Heart left ventricle (tissue), 16 donors: ENCODE measurements at regions not wholly inside any gene's neighbourhood (a gene's known extent, or its start where the extent isn't known, plus 50 kb on each side); places are given as distances from the start of the nearest gene placed in this dataset.

ENCODE experiments used
- ATAC-seq, 4 donors: fragments of 200-7000 bp; cut with Tn5 transposase; one replicate each; pipeline ENCODE4 v1.9.1; 2020 to 2022; ENCODE audit warnings: moderate library complexity in 4 of 4, mild to moderate bottlenecking in 3 of 4, moderate number of reproducible peaks in 1 of 4
- DNase-seq, 5 donors: peaks; one replicate each; pipeline ENCODE4 v3.0.0-alpha.2; 2020
- H3K27ac ChIP-seq, 12 donors: fragments of 200-600 bp; sonication (generic) in 4 of 12; one replicate each; pipeline versions ENCODE4 v1.5.0 to v1.8.0; 2016 to 2022; ENCODE audit warnings: mild to moderate bottlenecking in 2 of 12
- H3K27me3 ChIP-seq, 9 donors: fragments of 200-600 bp; sonication (generic) in 2 of 9; one replicate each; pipeline versions ENCODE4 v1.5.1 to v1.8.0; 2016 to 2022; ENCODE audit warnings: mild to moderate bottlenecking in 3 of 9
- H3K36me3 ChIP-seq, 9 donors: fragments of 200-600 bp; sonication (generic) in 2 of 9; one replicate each; pipeline versions ENCODE4 v1.5.0 to v1.8.0; 2018 to 2022; ENCODE audit warnings: mild to moderate bottlenecking in 2 of 9
- H3K4me1 ChIP-seq, 12 donors: fragments of 200-600 bp; sonication (generic) in 4 of 12; one replicate each; pipeline versions ENCODE4 v1.5.0 to v1.8.0; 2016 to 2022; ENCODE audit warnings: mild to moderate bottlenecking in 3 of 12
- H3K4me3 ChIP-seq, 12 donors: fragments of 200-600 bp; sonication (generic) in 4 of 12; one replicate each; pipeline versions ENCODE4 v1.5.0 to v1.8.0; 2017 to 2022; ENCODE audit warnings: mild to moderate bottlenecking in 9 of 12, moderate library complexity in 4 of 12
- H3K9me3 ChIP-seq, 12 donors: fragments of 200-600 bp; sonication (generic) in 4 of 12; one replicate each; pipeline versions ENCODE4 v1.5.0 to v1.8.0; 2016 to 2022; ENCODE audit warnings: mild to moderate bottlenecking in 1 of 12
- CTCF ChIP-seq, 12 donors: fragments of 200-600 bp; sonication (generic) in 4 of 12; IDR thresholded peaks; one replicate each; pipeline versions ENCODE4 v1.5.0 to v1.8.0; 2018 to 2022; ENCODE audit warnings: antibody characterized with exemption in 12 of 12, mild to moderate bottlenecking in 5 of 12
- POLR2A ChIP-seq, 2 donors: fragments of 450-650 bp; IDR thresholded peaks; one replicate each; pipeline ENCODE4 v1.6.1; 2017; ENCODE audit warnings: antibody characterized with exemption in 2 of 2, mild to moderate bottlenecking in 2 of 2, moderate library complexity in 2 of 2
- WGBS, 4 donors: extraction: QIAGEN DNeasy Blood & Tissue Kit in 2 of 4; methylation state at CpG; one replicate each; pipeline versions ENCODE4 v1.1.5 to v1.1.7; 2013 to 2018; 5-methylcytosine and 5-hydroxymethylcytosine counted together
- intact Hi-C, 10 donors: fragments of 100-400 bp; cut with DNase I; formaldehyde crosslinking; loops; one replicate each; pipeline versions ENCODE4 v1.11.1 to v1.14.2; 2022
- donor health status: ischemic (EF 13 %, LVEDD 7.1; RV severe dilation, severe dysfunction).
- donor health status: healthy with polysubstance abuse.
- donor health status: DM: no; HTN: yes; CAD: no.
- donor health status: DM: no; HTN: no; CAD: no.
- donor health status: ischemic (EF 25% LVEDD 6.9; RV normal size, moderate dysfunction).
- donor health status: ischemic (EF 25% LVEDD 5.7; RV mildly dilated, moderate dysfunction).
- donor health status: healthy.
- donor health status: DM: yes; HTN: yes; CAD: no.
- donor health status: ischemic (EF 35%, LVEDD 5.7; RV mildly dilated, moderate dysfunction).
- donor health status: nonischemic (EF 11% LVEDD 7.7; RV severe dilation, severe dysfunction).
- donor health status: DM: yes; HTN: yes; CAD: no.
- donor health status: PGD.
- donor health status: ischemic (EF 29% LVEDD 5.4; RV normal size, mild dysfunction).
- donor health status: nonischemic (EF 23%, LVEDD 6.1; RV moderate dilation, normal function).

- DNase-seq = no peak
Measured at GRCh38 chrX:25158635-25159034, 142.9 kb upstream of the ARX start.

GRCh38 chrX:25156832-25157231, 141.1 kb upstream of the ARX start:
- DNase-seq (no peak), ATAC-seq (no peak)
- intact Hi-C loops = no loop called here
- Histone ChIP-seq H3K4me1 (no peaks in the 10 kb centered on the region), H3K27me3 (peaks cover 0 to 25% (median 0%) of the 10 kb centered on the region in 9 donors), H3K9me3 (no peaks in the 10 kb centered on the region), H3K27ac (no peak overlapping the region), H3K4me3 (no peak overlapping the region), H3K36me3 (no peaks in the 10 kb centered on the region)
- WGBS, 4 donors = 66 to 86% (median 71%) methylated on average over 3 of the region's 3 CpGs
- TF ChIP-seq POLR2A (IDR thresholded peaks at IDR 0.05) (no peak), CTCF (IDR thresholded peaks at IDR 0.05) (no peak)

More at GRCh38 chrX:25158635-25159034, 142.9 kb upstream of the ARX start:
- TF ChIP-seq CTCF (IDR thresholded peaks at IDR 0.05) (no peak), POLR2A (IDR thresholded peaks at IDR 0.05) (no peak)
- no peaks in the 10 kb centered on the region for H3K4me1 ChIP-seq
- 49 to 78% (median 61%) methylated on average over 2 of the region's 2 CpGs for WGBS, 4 donors
- H3K36me3 ChIP-seq = no peaks in the 10 kb centered on the region
- no peak overlapping the region for H3K4me3 ChIP-seq
- intact Hi-C loops = no loop called here
- H3K27me3 ChIP-seq = peaks cover 0 to 27% (median 0%) of the 10 kb centered on the region in 9 donors
- no peaks in the 10 kb centered on the region for H3K9me3 ChIP-seq
- H3K27ac ChIP-seq = no peak overlapping the region
- no peak for ATAC-seq

GRCh38 chrX:25156323-25156722, 140.6 kb upstream of the ARX start:
- ATAC-seq (no peak), DNase-seq (no peak)
- Histone ChIP-seq H3K27me3 (peaks cover 0 to 24% (median 0%) of the 10 kb centered on the region in 9 donors), H3K27ac (no peak overlapping the region), H3K4me3 (no peak overlapping the region), H3K36me3 (no peaks in the 10 kb centered on the region), H3K4me1 (no peaks in the 10 kb centered on the region), H3K9me3 (no peaks in the 10 kb centered on the region)
- no peak for TF ChIP-seq POLR2A (IDR thresholded peaks at IDR 0.05)
- no peak for TF ChIP-seq CTCF (IDR thresholded peaks at IDR 0.05)
- 44 to 56% (median 48%) methylated on average over 3 of the region's 3 CpGs for WGBS, 4 donors
- intact Hi-C loops = no loop called here

- intact Hi-C loops = no loop called here
- WGBS, 4 donors = 59 to 73% (median 61%) methylated on average over 3 of the region's 3 CpGs
Measured at GRCh38 chrX:25154168-25154567, 138.4 kb upstream of the ARX start.

More at GRCh38 chrX:25154168-25154567, 138.4 kb upstream of the ARX start:
- Histone ChIP-seq H3K27ac (no peak overlapping the region), H3K9me3 (no peaks in the 10 kb centered on the region), H3K36me3 (no peaks in the 10 kb centered on the region), H3K4me3 (no peak overlapping the region), H3K4me1 (no peaks in the 10 kb centered on the region), H3K27me3 (peaks cover 0 to 36% (median 0%) of the 10 kb centered on the region in 9 donors)
- ATAC-seq = no peak
- TF ChIP-seq POLR2A (IDR thresholded peaks at IDR 0.05) (no peak), CTCF (IDR thresholded peaks at IDR 0.05) (no peak)
- DNase-seq = no peak
